Left ventricle myocardium inferior (tissue), 1 donor: ENCODE measurements at regions not wholly inside any gene's neighbourhood (a gene's known extent, or its start where the extent isn't known, plus 50 kb on each side); places are given as distances from the start of the nearest gene placed in this dataset.

Experiments used
- DNase-seq: peaks from one replicate; pipeline ENCODE4 v3.0.0-alpha.2; 2020
- H3K27ac ChIP-seq: fragments of 200-600 bp; replicated peaks from 2 replicates; pipeline ENCODE4 v1.8.0; 2021
- H3K27me3 ChIP-seq: fragments of 200-600 bp; 2 replicates; pipeline ENCODE4 v1.8.0; 2021; ENCODE audit warnings: low read depth
- H3K36me3 ChIP-seq: fragments of 200-600 bp; 2 replicates; pipeline ENCODE4 v1.8.0; 2021
- H3K4me1 ChIP-seq: fragments of 200-600 bp; 2 replicates; pipeline ENCODE4 v1.8.0; 2021
- H3K4me3 ChIP-seq: fragments of 200-600 bp; 2 replicates; pipeline ENCODE4 v1.8.0; 2021; ENCODE audit warnings: mild to moderate bottlenecking, moderate library complexity
- H3K9me3 ChIP-seq: fragments of 200-600 bp; replicated peaks from 2 replicates; pipeline ENCODE4 v1.8.0; 2021
- intact Hi-C: fragments of 100-400 bp; cut with micrococcal nuclease; formaldehyde crosslinking; loops from one replicate; pipeline ENCODE4 v1.11.0; 2022
- TF ChIP-seq, protein P1 (sequence below): fragments of 200-600 bp; IDR thresholded peaks from 2 replicates; pipeline ENCODE4 v1.8.0; 2021; ENCODE audit warnings: antibody characterized with exemption, mild to moderate bottlenecking, borderline replicate concordance
- donor health status: DM: no; HTN: yes; CAD: no; lungs with severe emphysema.

GRCh38 chr12:115828168-115828567 lies 449.3 kb downstream of the MED13L start:
- H3K27ac ChIP-seq, result no peak overlapping the region
- intact Hi-C loops, result no loop called here
- TF ChIP-seq, protein P1, sequence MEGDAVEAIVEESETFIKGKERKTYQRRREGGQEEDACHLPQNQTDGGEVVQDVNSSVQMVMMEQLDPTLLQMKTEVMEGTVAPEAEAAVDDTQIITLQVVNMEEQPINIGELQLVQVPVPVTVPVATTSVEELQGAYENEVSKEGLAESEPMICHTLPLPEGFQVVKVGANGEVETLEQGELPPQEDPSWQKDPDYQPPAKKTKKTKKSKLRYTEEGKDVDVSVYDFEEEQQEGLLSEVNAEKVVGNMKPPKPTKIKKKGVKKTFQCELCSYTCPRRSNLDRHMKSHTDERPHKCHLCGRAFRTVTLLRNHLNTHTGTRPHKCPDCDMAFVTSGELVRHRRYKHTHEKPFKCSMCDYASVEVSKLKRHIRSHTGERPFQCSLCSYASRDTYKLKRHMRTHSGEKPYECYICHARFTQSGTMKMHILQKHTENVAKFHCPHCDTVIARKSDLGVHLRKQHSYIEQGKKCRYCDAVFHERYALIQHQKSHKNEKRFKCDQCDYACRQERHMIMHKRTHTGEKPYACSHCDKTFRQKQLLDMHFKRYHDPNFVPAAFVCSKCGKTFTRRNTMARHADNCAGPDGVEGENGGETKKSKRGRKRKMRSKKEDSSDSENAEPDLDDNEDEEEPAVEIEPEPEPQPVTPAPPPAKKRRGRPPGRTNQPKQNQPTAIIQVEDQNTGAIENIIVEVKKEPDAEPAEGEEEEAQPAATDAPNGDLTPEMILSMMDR, result no peak
- DNase-seq, result no peak
- H3K9me3 ChIP-seq, result peaks cover 8% of the 10 kb centered on the region
- no peak overlapping the region for H3K4me3 ChIP-seq
- no peaks in the 10 kb centered on the region for H3K4me1 ChIP-seq
- H3K27me3 ChIP-seq, result peaks cover 4% of the 10 kb centered on the region
- no peaks in the 10 kb centered on the region for H3K36me3 ChIP-seq

DNA sequence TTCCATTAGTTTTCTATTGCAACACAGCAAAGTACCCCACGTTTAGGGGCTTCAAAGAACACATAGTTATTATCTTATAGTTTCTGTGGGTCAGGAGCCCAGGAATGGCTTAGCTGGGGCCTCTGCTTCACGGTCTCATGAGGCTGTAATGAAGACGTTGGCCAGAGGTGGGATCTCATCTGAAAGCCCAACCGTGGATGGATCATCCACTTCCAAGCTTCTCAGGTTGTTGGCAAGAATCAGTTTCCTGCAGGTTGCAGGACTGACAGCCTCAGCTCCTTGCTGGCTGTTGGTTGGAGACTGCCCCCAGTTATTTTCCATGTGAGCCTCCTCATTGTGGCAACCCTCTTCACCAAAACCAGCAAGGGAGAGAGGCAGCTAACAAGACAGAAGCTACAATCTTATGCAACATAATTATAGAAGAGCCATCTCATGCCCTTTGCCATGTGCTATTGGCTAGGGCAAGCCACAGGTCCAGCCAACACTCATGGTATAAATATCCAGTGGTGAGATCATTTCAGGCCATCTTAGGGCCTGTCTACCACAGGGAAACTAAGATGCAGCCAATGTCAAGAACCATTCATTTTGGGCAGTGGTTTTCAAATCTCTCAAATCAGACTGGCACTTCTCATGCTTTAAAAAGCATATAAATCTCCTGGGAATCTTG lies 452.4 kb downstream of the MED13L start:
- no peak overlapping the region for H3K27ac ChIP-seq
- H3K4me3 ChIP-seq, result no peak overlapping the region
- H3K9me3 ChIP-seq, result peaks cover 8% of the 10 kb centered on the region
- TF ChIP-seq, protein P1, result no peak
- no peaks in the 10 kb centered on the region for H3K4me1 ChIP-seq
- DNase-seq, result no peak
- H3K36me3 ChIP-seq, result no peaks in the 10 kb centered on the region
- intact Hi-C loops, result no loop called here
- peaks cover 13% of the 10 kb centered on the region for H3K27me3 ChIP-seq

- intact Hi-C loops, result no loop called here
- TF ChIP-seq, protein P1, result no peak
- no peak for DNase-seq
- H3K9me3 ChIP-seq, result peaks cover 8% of the 10 kb centered on the region
- peaks cover 23% of the 10 kb centered on the region for H3K27me3 ChIP-seq
- H3K4me3 ChIP-seq, result no peak overlapping the region
- H3K27ac ChIP-seq, result no peak overlapping the region
- no peaks in the 10 kb centered on the region for H3K36me3 ChIP-seq
- H3K4me1 ChIP-seq, result no peaks in the 10 kb centered on the region
Observed at GRCh38 chr12:115823635-115824034, 453.9 kb downstream of the MED13L start.

DNA sequence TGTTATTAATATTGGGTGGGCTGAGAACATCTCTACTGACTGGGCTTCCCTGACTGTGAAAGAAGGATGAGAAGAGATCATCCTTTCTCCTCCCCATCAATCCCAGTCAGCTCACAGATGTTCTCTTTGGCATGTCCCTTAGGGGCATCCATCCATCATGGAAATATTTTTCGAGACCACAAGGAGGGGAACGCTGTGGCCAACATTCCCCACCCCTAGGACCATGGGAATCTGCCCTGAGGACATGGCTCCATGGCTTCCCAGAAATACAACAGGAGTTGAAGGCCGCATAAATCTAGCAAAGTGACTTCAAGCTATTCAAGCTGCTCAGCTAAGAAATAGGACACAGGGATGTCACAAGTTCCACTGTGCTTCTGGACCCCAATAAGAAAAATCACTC lies 456.8 kb downstream of the MED13L start:
- TF ChIP-seq, protein P1, result no peak

GRCh38 chr12:115818973-115819372 lies 458.5 kb downstream of the MED13L start:
- no peaks in the 10 kb centered on the region for H3K36me3 ChIP-seq
- intact Hi-C loops, result no loop called here

More for the DNA sequence above, 456.8 kb downstream of the MED13L start:
- H3K36me3 ChIP-seq, result no peaks in the 10 kb centered on the region
- no peak for DNase-seq
- H3K27me3 ChIP-seq, result peaks cover 23% of the 10 kb centered on the region
- peaks cover 8% of the 10 kb centered on the region for H3K9me3 ChIP-seq
- H3K4me3 ChIP-seq, result no peak overlapping the region
- intact Hi-C loops, result no loop called here
- no peaks in the 10 kb centered on the region for H3K4me1 ChIP-seq
- no peak overlapping the region for H3K27ac ChIP-seq

More at GRCh38 chr12:115818973-115819372, 458.5 kb downstream of the MED13L start:
- Histone ChIP-seq H3K4me1 (no peaks in the 10 kb centered on the region), H3K27ac (no peak overlapping the region), H3K9me3 (no peaks in the 10 kb centered on the region), H3K4me3 (no peak overlapping the region), H3K27me3 (peaks cover 23% of the 10 kb centered on the region)
- TF ChIP-seq, protein P1, result no peak
- DNase-seq, result no peak
